ENCODE measurements at regions not wholly inside any gene's neighbourhood (a gene's known extent, or its start where the extent isn't known, plus 50 kb on each side); places are given as distances from the start of the nearest gene placed in this dataset.
A peak's percentile ranks its signal among the peaks of the same experiment; 100 is the strongest.
"Not testable (repeated sequence)": the region's sequence is repeated elsewhere in the genome, so short reads cannot be mapped to it uniquely, and the experiment has no call there.

DNA sequence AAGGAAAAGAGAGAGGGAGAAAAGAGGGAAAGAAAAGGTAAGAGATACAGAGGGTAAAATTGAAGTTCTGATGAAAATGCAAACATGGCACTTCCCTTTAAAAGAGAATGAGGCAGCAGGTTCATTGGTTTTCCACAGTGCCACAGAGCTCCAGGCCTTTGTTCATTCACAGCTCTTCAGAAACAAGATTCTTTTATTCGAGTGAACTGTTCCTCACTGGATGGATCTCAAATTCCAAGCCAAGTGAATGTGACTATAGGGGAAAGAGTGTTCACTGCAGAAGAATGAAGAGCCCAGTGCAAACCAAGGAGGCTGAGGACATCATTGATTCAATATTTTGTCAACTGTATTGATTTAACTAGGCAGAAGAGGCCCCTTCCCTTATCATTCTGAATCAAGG is 280.3 kb upstream of the PROK2 start:
- no peak overlapping the region for H3K27ac ChIP-seq (replicated peaks in 1 of 4)
- 76% methylated on average over 1 of the region's 1 CpG for WGBS
- no peaks in the 10 kb centered on the region for H3K4me1 ChIP-seq
- intact Hi-C loops (cut with DNase I), result no loop called here
- peaks cover 0 to 4% (median 2%) of the 10 kb centered on the region in 4 donors for H3K9me3 ChIP-seq
- H3K27me3 ChIP-seq, result no peaks in the 10 kb centered on the region
- DNase-seq (ENCODE audit: extremely low spot score), result no peak
- H3K36me3 ChIP-seq, result no peaks in the 10 kb centered on the region
- no peak overlapping the region for H3K4me3 ChIP-seq
- TF ChIP-seq EP300 (IDR thresholded peaks at IDR 0.05), result no peak
- no peak for TF ChIP-seq POLR2AphosphoS5 (IDR thresholded peaks at IDR 0.05)
- no peak for TF ChIP-seq POLR2A (IDR thresholded peaks at IDR 0.05; ENCODE audit: low read depth)

DNA sequence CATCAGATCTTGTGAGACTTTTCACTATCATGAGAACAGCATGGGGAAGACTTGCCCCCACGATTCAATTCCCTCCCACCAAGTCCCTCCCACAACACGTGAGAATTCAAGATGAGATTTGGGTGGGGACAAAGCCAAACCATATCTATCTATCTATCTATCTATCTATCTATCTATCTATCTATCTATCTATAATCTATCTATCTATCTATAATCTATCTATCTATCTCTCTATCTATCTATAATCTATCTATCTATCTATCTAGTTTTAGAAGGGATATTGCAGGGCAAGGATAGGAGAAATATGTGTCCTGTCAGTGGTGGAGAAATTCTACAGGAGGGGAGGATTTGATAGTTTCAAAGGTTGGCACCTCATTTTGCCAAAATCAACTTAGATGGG is 279.8 kb upstream of the PROK2 start:
- intact Hi-C loops (cut with DNase I); DNase-seq (ENCODE audit: extremely low spot score); H3K27ac ChIP-seq (replicated peaks in 1 of 4); H3K27me3 ChIP-seq; H3K36me3 ChIP-seq; H3K4me3 ChIP-seq; H3K9me3 ChIP-seq; H3K4me1 ChIP-seq: not testable (repeated sequence)
- WGBS, result 48% methylated on average over 2 of the region's 2 CpGs

DNA sequence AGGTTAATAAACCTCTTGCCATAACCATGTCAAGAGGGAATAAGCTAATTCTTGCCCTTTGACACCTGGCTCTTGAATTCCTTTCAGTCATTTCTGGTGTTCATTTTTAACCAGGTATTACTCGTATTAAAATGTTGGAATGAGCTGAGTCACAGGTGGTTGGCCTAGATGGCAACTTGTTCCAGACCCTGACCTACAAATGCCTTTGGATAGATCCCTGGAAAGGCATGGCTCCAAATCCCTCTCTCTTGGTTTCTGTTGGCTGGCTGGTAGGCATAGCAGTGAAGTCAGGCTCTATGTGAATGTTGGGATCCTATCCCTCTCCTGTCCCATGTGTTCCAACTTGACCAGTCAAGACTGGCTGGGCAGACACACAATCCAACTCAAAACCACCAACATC is 277.1 kb upstream of the PROK2 start:
- Histone ChIP-seq H3K4me1 (peaks cover 0 to 18% (median 16%) of the 10 kb centered on the region in 4 donors), H3K27me3 (no peaks in the 10 kb centered on the region), H3K9me3 (peaks cover 0 to 4% (median 2%) of the 10 kb centered on the region in 4 donors), H3K4me3 (no peak overlapping the region), H3K36me3 (no peaks in the 10 kb centered on the region), H3K27ac (replicated peaks in 1 of 4) (no peak overlapping the region)
- intact Hi-C loops (cut with DNase I), result no loop called here
- TF ChIP-seq, protein P1, sequence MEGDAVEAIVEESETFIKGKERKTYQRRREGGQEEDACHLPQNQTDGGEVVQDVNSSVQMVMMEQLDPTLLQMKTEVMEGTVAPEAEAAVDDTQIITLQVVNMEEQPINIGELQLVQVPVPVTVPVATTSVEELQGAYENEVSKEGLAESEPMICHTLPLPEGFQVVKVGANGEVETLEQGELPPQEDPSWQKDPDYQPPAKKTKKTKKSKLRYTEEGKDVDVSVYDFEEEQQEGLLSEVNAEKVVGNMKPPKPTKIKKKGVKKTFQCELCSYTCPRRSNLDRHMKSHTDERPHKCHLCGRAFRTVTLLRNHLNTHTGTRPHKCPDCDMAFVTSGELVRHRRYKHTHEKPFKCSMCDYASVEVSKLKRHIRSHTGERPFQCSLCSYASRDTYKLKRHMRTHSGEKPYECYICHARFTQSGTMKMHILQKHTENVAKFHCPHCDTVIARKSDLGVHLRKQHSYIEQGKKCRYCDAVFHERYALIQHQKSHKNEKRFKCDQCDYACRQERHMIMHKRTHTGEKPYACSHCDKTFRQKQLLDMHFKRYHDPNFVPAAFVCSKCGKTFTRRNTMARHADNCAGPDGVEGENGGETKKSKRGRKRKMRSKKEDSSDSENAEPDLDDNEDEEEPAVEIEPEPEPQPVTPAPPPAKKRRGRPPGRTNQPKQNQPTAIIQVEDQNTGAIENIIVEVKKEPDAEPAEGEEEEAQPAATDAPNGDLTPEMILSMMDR (IDR thresholded peaks at IDR 0.05), result no peak
- TF ChIP-seq POLR2A (IDR thresholded peaks at IDR 0.05; ENCODE audit: low read depth) (no peak), POLR2AphosphoS5 (IDR thresholded peaks at IDR 0.05) (no peak), EP300 (IDR thresholded peaks at IDR 0.05) (no peak)
- 94% methylated on average over 1 of the region's 1 CpG for WGBS
- DNase-seq (ENCODE audit: extremely low spot score), result no peak

DNA sequence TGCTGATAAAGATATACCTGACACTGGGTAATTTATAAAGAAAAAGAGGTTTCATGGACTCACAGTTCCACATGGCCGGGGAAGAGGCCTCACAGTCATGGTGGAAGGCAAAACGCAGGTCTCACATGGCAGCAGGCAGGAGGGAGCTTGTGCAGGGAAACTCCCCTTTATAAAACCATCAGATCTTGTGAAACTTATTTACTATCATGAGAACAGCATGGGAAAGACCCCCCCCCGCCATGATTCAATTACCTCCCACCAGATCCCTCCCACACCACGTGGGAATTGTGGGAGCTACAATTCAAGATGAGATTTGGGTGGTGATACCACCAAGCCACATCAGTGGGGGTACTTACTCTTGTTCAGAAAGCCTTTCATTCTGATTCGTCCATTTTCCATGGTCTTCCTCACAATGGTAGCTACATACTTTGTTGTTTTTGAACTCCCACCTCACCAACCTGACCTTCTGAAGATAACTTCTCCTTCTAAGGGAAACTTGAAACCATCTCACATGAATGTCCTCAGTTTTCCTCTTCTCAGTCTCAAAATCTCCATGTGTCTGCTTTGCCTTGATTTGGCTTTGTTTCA is 275.6 kb upstream of the PROK2 start:
- H3K36me3 ChIP-seq, result no peaks in the 10 kb centered on the region
- H3K9me3 ChIP-seq, result peaks cover 0 to 4% (median 2%) of the 10 kb centered on the region in 4 donors
- TF ChIP-seq, protein P1 (IDR thresholded peaks at IDR 0.05), result no peak
- TF ChIP-seq EP300 (IDR thresholded peaks at IDR 0.05), result no peak
- TF ChIP-seq POLR2AphosphoS5 (IDR thresholded peaks at IDR 0.05), result no peak
- no peak for TF ChIP-seq POLR2A (IDR thresholded peaks at IDR 0.05; ENCODE audit: low read depth)
- no peak for DNase-seq (ENCODE audit: extremely low spot score)
- no peak overlapping the region for H3K27ac ChIP-seq (replicated peaks in 1 of 4)
- intact Hi-C loops (cut with DNase I), result no loop called here
- peaks cover 0 to 20% (median 16%) of the 10 kb centered on the region in 4 donors for H3K4me1 ChIP-seq
- no peak overlapping the region for H3K4me3 ChIP-seq
- WGBS, result 86% methylated on average over 4 of the region's 5 CpGs
- H3K27me3 ChIP-seq, result no peaks in the 10 kb centered on the region

DNA sequence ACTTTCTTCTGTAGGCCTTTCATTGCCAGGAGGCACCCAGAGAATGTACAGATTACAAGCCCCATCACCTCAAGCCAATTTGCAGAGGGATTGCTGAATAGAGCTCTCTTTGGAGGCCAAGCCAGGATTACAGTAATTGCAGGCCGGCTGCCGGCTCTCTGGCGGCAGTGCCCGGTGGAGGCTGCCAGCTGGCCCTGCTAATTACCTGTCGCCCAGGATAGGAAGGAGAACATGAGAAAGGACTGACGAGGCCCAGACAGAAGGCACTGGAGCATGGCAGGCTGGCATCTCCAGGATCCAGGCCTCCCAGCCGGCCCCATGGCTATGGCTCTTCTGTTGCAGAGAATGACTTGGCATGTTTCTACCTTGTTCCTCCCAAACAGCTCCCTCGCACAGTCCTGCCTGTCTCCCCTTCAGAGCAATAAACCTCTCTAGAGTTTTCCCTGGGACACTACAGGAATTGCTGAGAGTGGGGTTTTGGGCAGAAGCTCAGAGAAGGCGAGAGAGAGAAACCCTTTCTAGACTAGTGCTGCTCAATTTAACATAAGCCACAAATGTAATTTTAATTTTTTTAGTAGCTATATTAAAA is 273.6 kb upstream of the PROK2 start:
- H3K27ac ChIP-seq (replicated peaks in 1 of 4), result peak overlapping the region in 1 of 4 donors; percentile 39
- WGBS, result 61% methylated on average over 9 of the region's 9 CpGs
- no peak for DNase-seq (ENCODE audit: extremely low spot score)
- H3K4me3 ChIP-seq, result no peak overlapping the region
- no peak for TF ChIP-seq POLR2AphosphoS5 (IDR thresholded peaks at IDR 0.05)
- no peak for TF ChIP-seq EP300 (IDR thresholded peaks at IDR 0.05)
- TF ChIP-seq, protein P1 (IDR thresholded peaks at IDR 0.05), result no peak
- no peak for TF ChIP-seq POLR2A (IDR thresholded peaks at IDR 0.05; ENCODE audit: low read depth)
- intact Hi-C loops (cut with DNase I), result no loop called here
- H3K27me3 ChIP-seq, result no peaks in the 10 kb centered on the region
- H3K9me3 ChIP-seq, result peaks cover 0 to 4% (median 0%) of the 10 kb centered on the region in 4 donors
- no peaks in the 10 kb centered on the region for H3K36me3 ChIP-seq
- H3K4me1 ChIP-seq, result peaks cover 0 to 20% (median 16%) of the 10 kb centered on the region in 4 donors

All from esophagus muscularis mucosa (tissue), 4 donors.